Aorta (tissue), 5 donors: ENCODE measurements at regions not wholly inside any gene's neighbourhood (a gene's known extent, or its start where the extent isn't known, plus 50 kb on each side); places are given as distances from the start of the nearest gene placed in this dataset.

Source experiments
- ATAC-seq: fragments of 200-7000 bp; cut with Tn5 transposase; one replicate; pipeline ENCODE4 v1.9.1; 2022; ENCODE audit warnings: moderate library complexity; ENCODE audit not compliant: low FRiP score
- DNase-seq, 2 donors: peaks; one replicate each; pipeline ENCODE4 v3.0.0-alpha.2; 2020
- H3K27ac ChIP-seq, 2 donors: one replicate each; pipeline ENCODE4 v1.5.1; 2013; ENCODE audit warnings: low read length in 2 of 2, mild to moderate bottlenecking in 2 of 2, moderate library complexity in 2 of 2, control low read depth in 1 of 2, inconsistent platforms in 1 of 2, low read depth in 1 of 2
- H3K27me3 ChIP-seq, 2 donors: one replicate each; pipeline ENCODE4 v1.6.1; 2013; ENCODE audit warnings: control low read depth in 1 of 2, low read length in 1 of 2, mild to moderate bottlenecking in 1 of 2, moderate library complexity in 1 of 2; ENCODE audit not compliant: insufficient read depth in 2 of 2, control insufficient read depth in 1 of 2
- H3K36me3 ChIP-seq, 2 donors: one replicate each; pipeline ENCODE4 v1.6.1; 2013; ENCODE audit warnings: control low read depth in 1 of 2, low read length in 1 of 2, mild to moderate bottlenecking in 1 of 2; ENCODE audit not compliant: insufficient read depth in 2 of 2, control insufficient read depth in 1 of 2
- H3K4me1 ChIP-seq, 2 donors: one replicate each; pipeline ENCODE4 v1.6.1; 2013; ENCODE audit warnings: low read length in 2 of 2, control low read depth in 1 of 2, mild to moderate bottlenecking in 1 of 2, moderate library complexity in 1 of 2; ENCODE audit not compliant: insufficient read depth in 2 of 2, control insufficient read depth in 1 of 2
- H3K4me3 ChIP-seq, 2 donors: one replicate each; pipeline ENCODE4 v1.5.1; 2013; ENCODE audit warnings: low read length in 2 of 2, control low read depth in 1 of 2, mild to moderate bottlenecking in 1 of 2
- H3K9me3 ChIP-seq: one replicate; pipeline ENCODE4 v1.6.1; 2013; ENCODE audit warnings: mild to moderate bottlenecking, low read length; ENCODE audit not compliant: control insufficient read depth
- WGBS, 2 donors: extraction: QIAGEN DNeasy Blood & Tissue Kit; methylation state at CpG; one replicate each; pipeline ENCODE4 v1.1.7; 2013; 5-methylcytosine and 5-hydroxymethylcytosine counted together
- intact Hi-C, 2 donors: fragments of 100-400 bp; cut with DNase I; formaldehyde crosslinking; loops; one replicate each; pipeline versions ENCODE4 v1.14.2 to v1.15.0; 2022
- donor health status: healthy with polysubstance abuse.
- donor health status: Bipolar disorder and iron deficiency.
- donor health status: DM: no; HTN: no; CAD: no.
- donor health status: DM: no; HTN: no; CAD: no.
- donor health status: DM: yes; HTN: yes; CAD: no.

DNA sequence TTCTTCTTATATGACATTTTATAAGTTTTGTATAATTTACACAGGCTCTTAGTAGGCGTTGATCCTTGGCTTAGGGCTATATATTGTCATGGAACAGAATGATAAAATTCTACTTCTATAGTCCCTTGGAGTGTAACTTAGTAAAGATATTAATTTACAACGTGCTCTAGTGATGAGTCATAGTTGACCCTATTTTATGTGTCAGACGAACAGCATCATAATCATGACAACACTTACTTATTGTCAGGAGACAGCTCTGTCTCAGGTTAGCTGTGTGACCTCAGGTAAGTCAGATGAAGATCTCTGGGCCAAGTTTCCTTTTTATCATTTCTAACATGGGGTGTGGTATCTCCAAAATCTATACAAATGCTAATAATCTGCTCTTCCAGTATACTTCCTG, 473.5 kb downstream of the UTRN start:
- ATAC-seq (no peak), DNase-seq (no peak)
- Histone ChIP-seq H3K9me3 (no peaks in the 10 kb centered on the region), H3K4me3 (no peak overlapping the region), H3K36me3 (no peaks in the 10 kb centered on the region), H3K4me1 (no peaks in the 10 kb centered on the region), H3K27me3 (no peaks in the 10 kb centered on the region), H3K27ac (no peak overlapping the region)
- WGBS, 2 donors, result 86% methylated on average over 3 of the region's 3 CpGs
- intact Hi-C loops, result no loop called here

DNA sequence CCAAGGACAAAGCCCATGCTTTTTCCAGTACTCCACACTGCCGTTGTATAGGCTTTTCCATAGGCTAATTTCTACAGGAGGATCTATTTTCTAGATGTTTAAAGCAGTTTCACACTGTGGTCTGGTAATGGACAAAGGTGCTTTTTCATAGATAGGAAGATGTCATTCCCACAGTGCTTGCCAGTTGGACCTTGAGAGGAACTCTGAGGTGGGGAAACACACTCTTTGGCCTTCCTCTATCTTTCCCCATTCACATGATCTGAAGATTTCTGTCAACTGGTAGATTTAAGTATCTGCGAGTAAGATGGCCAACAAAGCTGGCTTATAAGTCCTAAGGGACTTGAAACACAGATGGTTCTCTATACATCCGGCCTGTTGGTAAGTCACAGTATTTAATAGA, 477.3 kb downstream of the UTRN start:
- Histone ChIP-seq H3K27me3 (no peaks in the 10 kb centered on the region), H3K9me3 (no peaks in the 10 kb centered on the region), H3K27ac (no peak overlapping the region), H3K4me1 (no peaks in the 10 kb centered on the region), H3K36me3 (no peaks in the 10 kb centered on the region), H3K4me3 (no peak overlapping the region)
- no peak for ATAC-seq
- intact Hi-C loops, result no loop called here
- WGBS, 2 donors, result 95 to 96% methylated on average over 3 of the region's 3 CpGs
- no peak for DNase-seq

DNA sequence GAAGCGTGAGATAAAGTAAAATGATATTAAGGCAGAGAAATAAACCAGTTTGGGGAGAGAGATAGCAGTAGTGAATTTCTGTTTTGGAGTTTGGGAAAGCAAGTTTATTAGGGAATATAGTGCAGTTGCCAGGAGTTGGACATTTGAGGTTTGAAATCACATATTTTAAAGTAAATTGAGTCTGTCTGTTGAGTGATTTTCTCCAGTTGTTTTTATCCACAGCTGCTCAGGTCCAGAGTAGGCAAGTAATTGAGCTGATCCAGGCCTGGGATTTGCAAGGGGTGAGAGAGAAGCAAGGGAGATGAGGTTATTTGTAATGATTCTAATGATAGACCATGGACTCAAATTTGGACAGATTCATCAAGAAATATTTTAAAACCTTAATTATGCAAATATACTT, 481.9 kb downstream of the UTRN start:
- no peaks in the 10 kb centered on the region for H3K27me3 ChIP-seq
- intact Hi-C loops, result no loop called here
- ATAC-seq (no peak), DNase-seq (no peak)
- peaks cover 0 to 4% of the 10 kb centered on the region in 2 donors for H3K4me1 ChIP-seq
- H3K27ac ChIP-seq, result no peak overlapping the region
- H3K36me3 ChIP-seq, result no peaks in the 10 kb centered on the region
- H3K9me3 ChIP-seq, result no peaks in the 10 kb centered on the region
- WGBS, 2 donors, result 93 to 96% methylated on average over 1 of the region's 1 CpG
- H3K4me3 ChIP-seq, result no peak overlapping the region

DNA sequence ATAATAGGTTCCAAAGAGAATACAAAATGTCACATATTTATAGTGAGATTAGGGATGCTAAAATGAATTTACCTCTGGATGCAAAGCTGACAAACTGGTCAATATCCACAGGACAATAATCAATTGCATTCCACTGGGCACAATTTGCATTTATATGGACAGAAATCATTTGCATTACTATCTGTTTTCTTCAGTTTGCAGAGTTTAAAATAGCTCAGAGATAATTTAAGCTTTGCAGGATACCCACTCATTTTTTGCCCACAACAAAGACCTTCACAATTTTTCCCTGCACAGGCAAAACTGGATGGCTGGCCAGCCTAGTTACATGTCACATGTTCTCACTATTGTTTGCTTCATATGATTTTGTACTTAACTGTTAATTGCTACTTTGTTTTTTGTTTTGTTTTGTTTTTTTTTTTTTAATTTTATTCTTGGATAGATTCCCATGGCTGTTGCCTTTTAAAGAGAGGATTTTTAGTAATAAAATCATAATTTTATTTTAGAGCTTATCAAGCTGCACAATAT, 483.5 kb downstream of the UTRN start:
- H3K27ac ChIP-seq, result no peak overlapping the region
- H3K27me3 ChIP-seq, result no peaks in the 10 kb centered on the region
- no peaks in the 10 kb centered on the region for H3K36me3 ChIP-seq
- intact Hi-C loops, result no loop called here
- H3K4me3 ChIP-seq, result no peak overlapping the region
- DNase-seq (no peak), ATAC-seq (no peak)
- H3K4me1 ChIP-seq, result peaks cover 2 to 4% of the 10 kb centered on the region in 2 donors
- no peaks in the 10 kb centered on the region for H3K9me3 ChIP-seq

DNA sequence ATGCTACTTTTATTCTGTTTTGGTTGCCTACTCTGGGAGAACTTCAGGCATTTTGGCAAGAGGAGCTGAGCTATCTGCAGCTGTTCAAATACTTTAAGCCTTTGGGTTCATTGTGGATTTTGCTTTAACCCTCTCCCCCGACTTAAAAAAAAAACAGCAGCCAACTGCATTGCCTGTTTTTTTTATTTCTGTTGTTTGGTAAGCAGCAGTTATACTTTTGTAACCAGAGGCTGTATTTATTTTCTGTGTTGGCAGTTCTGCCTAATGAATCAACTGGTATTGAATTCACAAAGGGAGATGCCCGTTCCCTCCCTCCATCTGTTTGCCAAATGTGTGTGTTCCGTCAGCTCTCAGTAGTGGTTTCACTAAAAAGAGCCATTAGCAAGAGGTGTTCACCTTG, 484.0 kb downstream of the UTRN start:
- 53 to 62% methylated on average over 3 of the region's 3 CpGs for WGBS, 2 donors
- H3K9me3 ChIP-seq, result no peaks in the 10 kb centered on the region
- H3K4me3 ChIP-seq, result no peak overlapping the region
- no peak for DNase-seq
- intact Hi-C loops, result no loop called here
- H3K4me1 ChIP-seq, result peaks cover 2 to 4% of the 10 kb centered on the region in 2 donors
- no peaks in the 10 kb centered on the region for H3K27me3 ChIP-seq
- ATAC-seq, result no peak
- no peak overlapping the region for H3K27ac ChIP-seq
- H3K36me3 ChIP-seq, result no peaks in the 10 kb centered on the region

DNA sequence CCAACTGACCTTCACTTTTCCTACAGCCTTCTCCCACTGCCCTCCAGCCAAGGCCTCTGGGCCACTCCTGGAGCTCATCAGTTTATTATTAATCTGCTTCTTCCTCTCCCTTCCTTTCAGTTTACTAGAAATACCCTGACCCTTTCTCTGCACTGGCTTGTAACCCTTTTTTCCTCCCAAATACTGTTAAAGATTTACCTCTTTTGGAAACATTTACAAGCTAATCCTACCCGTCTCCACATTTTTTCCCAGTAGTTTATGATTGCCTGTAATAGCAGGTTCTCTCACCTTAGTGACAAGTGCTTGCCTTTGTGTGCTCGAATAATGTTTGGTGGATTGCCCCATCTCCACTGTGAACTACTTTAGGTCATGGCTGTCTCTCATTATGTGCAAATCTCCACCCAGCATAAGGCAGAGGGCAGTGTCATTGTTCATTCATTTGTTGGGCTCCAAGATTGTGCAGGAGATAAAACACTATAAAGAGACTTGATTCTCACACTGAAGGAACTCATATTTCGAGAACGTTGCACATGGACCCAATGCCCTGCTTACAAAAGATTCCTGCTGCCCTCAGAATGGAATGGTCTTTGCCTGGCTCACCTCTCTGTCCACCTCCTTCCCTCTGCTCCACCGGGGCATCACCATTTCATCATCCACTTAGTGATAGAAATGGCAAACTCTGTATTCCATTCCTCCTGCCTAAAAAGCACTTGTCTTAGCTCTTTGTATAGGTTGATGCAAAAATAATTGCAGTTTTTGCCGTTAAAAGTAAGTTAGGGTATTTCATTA, 491.1 kb downstream of the UTRN start:
- Histone ChIP-seq H3K36me3 (peaks cover 0 to 7% of the 10 kb centered on the region in 2 donors), H3K27me3 (no peaks in the 10 kb centered on the region), H3K9me3 (no peaks in the 10 kb centered on the region), H3K4me1 (peaks cover 0 to 2% of the 10 kb centered on the region in 2 donors), H3K27ac (no peak overlapping the region), H3K4me3 (no peak overlapping the region)
- intact Hi-C loops, result no loop called here
- ATAC-seq (no peak), DNase-seq (no peak)
- WGBS, 2 donors, result 94 to 95% methylated on average over 6 of the region's 6 CpGs

DNA sequence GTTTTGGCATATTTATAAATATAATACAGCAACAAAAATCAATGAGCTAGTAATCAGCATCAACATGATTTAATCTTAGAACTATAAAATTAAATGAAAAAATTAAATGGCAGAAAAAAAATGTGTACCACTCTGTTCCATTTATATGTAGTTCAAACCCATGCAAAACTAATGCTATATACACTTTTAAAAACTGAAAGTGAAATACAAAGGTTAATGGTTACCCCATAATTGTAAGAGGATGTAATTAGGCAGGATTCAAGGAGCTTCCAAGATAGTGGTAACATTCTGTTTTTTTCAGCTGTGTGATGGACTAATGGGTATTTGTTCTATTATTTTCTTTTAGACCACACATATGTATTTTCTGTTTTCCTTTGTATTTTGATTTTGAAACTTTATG, 492.1 kb downstream of the UTRN start:
- H3K4me3 ChIP-seq, result no peak overlapping the region
- peaks cover 0 to 7% of the 10 kb centered on the region in 2 donors for H3K36me3 ChIP-seq
- H3K27me3 ChIP-seq, result no peaks in the 10 kb centered on the region
- no peak for ATAC-seq
- no peaks in the 10 kb centered on the region for H3K9me3 ChIP-seq
- H3K27ac ChIP-seq, result no peak overlapping the region
- peaks cover 0 to 2% of the 10 kb centered on the region in 2 donors for H3K4me1 ChIP-seq
- intact Hi-C loops, result no loop called here
- no peak for DNase-seq

DNA sequence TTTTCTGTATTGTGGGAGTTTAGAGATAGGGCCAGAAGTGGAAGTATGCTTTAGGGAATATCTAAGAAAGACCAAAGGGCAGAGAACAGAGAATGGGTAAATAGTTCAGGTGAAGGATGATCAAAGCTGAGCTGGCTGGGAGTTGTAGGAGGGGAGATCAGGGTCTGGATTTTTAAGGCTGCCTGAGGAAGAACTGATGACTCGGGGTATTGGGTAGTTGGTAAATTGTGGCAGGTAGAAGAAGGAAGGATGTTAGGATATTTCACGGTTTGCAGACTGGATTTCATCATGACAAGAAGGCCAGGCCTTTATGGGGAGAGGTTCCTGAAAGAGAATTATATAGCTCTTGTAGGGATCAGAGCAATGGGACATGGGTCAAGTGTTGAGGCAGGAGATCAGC, 492.9 kb downstream of the UTRN start:
- ATAC-seq (no peak), DNase-seq (no peak)
- Histone ChIP-seq H3K36me3 (peaks cover 0 to 7% of the 10 kb centered on the region in 2 donors), H3K4me1 (peaks cover 0 to 2% of the 10 kb centered on the region in 2 donors), H3K27me3 (no peaks in the 10 kb centered on the region), H3K4me3 (no peak overlapping the region), H3K27ac (no peak overlapping the region), H3K9me3 (no peaks in the 10 kb centered on the region)
- intact Hi-C loops, result no loop called here
- 85 to 98% methylated on average over 2 of the region's 2 CpGs for WGBS, 2 donors

DNA sequence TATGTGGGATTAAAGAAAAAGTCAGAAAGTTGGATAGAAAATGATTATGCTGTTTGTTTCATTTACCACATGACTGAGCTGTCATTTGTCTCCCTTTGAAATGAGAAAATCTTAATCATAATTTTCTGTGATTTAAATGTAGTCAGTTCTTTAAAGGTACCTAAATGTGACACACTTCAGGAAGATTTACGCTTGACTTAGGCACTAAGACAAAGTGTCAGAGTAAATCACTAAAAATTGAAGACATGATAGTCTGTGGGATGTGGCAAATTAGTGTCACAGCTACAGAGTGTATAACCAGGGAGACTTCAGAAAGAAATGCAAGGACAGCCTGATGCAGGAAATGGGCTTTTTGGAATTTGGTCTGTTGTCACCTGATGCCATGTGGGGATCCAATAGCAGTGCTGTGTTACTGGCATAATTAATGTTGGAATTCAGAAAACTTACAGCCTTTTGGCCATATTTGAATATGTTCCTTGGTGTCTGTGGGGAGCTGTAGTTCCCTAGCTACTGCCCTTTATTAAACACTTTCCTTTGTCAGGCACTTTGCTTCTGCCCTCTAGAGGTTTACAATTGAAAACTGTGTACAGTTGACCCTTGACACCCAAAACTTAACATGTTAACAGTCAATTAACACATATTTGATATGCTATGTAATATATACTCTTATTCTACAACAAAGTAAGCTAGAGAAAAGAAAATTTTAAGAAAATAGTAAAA, 493.8 kb downstream of the UTRN start:
- intact Hi-C loops, result no loop called here
- ATAC-seq (no peak), DNase-seq (no peak)
- H3K4me3 ChIP-seq, result no peak overlapping the region
- no peaks in the 10 kb centered on the region for H3K27me3 ChIP-seq
- no peaks in the 10 kb centered on the region for H3K4me1 ChIP-seq
- WGBS, 2 donors, result 98 to 100% methylated on average over 1 of the region's 1 CpG
- H3K9me3 ChIP-seq, result no peaks in the 10 kb centered on the region
- peaks cover 0 to 7% of the 10 kb centered on the region in 2 donors for H3K36me3 ChIP-seq
- H3K27ac ChIP-seq, result no peak overlapping the region
